ENCODE measurements at regions not wholly inside any gene's neighbourhood (a gene's known extent, or its start where the extent isn't known, plus 50 kb on each side); places are given as distances from the start of the nearest gene placed in this dataset.

GRCh38 chr1:55483523-55483922, 268.4 kb upstream of the USP24 start:
- TF ChIP-seq EZH2phosphoT487 (IDR thresholded peaks at IDR 0.05; ENCODE audit: borderline replicate concordance, low read depth, low read length) (no peak), CTCF (conservative IDR thresholded peaks at IDR 0.05; ENCODE audit: low read length) (peak; percentile 24; the same call in 1 of the 2 replicates)
